HG03066 (cell line): ENCODE measurements at regions not wholly inside any gene's neighbourhood (a gene's known extent, or its start where the extent isn't known, plus 50 kb on each side); places are given as distances from the start of the nearest gene placed in this dataset.

Source experiments
- ATAC-seq: cut with Tn5 transposase; IDR thresholded peaks from one replicate; pipeline ENCODE4 v1.9.1; 2021; ENCODE audit warnings: low read depth; ENCODE audit not compliant: unreplicated experiment

DNA sequence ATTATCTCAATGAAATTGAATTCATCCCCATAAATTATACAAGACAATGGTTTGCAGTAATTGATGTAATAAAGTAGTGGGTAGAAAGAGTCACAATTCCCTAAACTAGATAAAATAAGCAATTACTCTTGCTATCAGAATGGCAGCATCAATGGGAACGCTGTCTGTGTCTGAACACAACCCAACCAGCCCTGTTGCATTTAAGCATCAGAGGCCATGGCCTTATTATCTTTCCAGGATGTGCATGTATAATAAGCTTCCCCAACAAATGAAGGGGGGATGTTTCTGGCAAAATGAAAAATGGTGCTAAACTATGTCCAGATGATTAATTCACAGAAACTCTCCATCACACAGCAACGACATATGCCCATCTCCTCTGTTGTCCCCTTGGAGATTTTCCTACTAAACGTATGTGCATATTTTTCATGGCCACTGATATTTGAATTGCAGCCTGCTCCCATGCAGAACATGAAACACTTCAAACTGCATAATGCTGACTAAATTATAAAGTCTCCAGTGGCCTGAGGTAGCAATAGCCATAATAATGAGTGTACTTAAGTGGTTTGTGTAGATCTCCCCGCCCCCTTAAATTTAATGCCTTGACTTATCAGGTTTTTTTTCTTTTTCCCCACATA is 306.9 kb upstream of the ADAMTS16 start:
- no peak for ATAC-seq

DNA sequence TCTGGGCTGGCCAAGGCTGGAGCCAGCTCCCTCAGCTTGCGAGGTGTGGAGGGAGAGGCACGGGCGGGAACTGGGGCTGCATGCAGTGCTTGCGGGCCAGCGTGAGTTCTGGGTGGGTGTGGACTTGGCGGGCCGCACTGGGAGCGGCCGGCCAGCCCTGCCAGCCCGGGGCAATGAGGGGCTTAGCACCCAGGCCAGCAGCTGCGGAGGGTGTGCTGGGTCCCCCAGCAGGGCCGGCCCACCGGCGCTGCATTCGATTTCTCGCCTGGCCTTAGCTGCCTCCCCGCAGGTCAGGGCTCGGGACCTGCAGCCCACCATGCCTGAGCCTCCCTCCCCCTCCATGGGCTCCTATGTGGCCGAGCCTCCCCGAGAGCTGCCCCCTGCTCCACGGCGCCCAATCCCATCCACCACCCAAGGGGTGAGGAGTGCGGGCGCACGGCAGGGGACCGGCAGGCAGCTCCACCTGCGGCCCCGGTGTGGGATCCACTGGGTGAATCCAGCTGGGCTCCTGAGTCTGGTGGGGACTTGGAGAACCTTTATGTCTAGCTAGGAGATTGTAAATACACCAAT is 302.6 kb upstream of the ADAMTS16 start:
- no peak for ATAC-seq

DNA sequence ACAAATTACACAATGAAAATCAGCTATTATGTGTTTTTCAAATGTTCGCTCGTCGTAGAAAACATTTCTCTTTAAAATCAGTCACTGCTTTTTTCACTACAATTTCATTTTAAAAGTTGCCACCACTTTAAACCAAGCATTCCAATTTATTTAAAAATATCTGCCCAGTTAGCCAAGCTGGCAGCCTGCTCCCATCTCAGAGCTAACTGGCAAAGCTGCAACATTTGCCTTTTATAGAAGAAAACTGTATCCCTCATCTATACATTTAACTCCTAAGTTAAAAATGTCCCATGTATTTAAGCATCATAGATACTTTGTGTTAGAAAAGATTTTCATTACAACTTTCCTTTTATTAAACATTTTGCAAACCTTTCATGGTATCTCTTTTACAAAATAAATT is 294.9 kb upstream of the ADAMTS16 start:
- no peak for ATAC-seq

DNA sequence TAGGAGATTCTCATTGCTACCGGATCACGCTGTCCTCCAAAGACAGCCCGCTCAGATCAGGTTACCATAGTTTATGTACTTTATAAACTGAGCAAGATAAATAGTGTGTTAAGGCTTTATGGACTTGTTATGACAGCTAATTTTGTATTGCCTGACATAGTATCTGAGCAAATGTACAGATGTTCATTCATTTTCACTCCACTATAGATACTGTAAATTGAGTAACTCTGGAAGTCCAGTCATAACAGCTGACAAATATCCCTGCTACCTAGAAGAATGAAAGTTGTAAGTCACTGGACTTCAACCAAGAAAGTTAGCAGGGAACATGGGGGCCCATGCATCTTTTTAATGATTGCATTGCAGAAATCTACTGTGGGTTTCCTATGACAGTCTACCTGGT is 292.4 kb upstream of the ADAMTS16 start:
- no peak for ATAC-seq

DNA sequence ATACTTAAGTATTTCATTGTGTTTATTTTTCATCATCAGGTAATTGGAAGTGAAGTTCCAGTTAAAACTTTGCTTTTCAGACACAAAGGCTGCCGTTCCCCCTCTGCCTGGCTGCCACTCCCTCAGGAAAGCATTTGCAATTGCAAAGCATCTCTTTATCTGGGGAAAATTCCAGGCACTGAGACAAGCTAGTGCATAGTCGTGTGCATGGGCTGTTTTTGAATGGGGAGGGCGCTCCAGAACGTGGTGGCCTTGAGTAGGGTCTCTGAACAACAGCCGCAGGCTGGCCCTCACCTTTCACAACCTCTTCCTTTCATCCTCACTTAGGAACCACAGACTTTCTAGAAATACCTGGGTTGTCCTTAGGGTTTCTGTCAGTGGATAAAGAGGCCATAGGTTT is 285.1 kb upstream of the ADAMTS16 start:
- ATAC-seq: no peak

DNA sequence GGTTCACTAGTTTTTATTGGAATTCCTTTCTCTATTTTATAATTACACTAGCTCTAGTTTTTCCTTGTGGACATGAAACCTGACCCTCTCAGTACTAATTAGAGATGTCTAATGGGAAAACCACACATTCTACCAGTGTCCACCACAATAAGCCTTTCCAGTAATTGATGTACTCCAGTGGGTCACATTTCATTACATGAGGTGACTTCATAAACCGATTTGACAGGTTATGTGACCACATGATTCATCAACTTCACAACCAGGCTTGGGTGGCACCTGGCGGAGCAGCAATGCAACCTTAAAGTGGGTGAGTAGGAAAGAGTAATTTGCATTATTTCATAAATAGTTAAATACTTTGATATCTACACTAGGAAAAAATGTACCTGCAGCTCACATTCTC is 284.2 kb upstream of the ADAMTS16 start:
- no peak for ATAC-seq

DNA sequence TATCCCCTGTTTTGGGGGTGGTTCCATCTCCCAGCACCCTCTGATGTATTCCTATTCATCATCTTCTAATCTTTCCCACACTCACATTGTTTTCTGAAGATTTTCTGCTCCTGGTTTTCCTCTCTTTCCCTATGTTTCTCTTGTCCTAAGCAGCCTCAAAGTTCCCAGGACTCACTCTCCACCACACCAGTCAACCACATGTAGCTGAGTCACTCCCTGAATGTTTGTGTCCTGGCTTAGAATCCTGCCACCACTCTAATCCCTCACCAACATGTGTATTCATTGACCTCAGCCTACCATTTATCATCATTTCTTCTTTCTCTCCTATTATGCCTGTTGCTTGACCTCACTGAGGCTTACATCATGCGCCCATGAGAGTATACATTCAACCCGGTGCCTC is 282.4 kb upstream of the ADAMTS16 start:
- no peak for ATAC-seq

DNA sequence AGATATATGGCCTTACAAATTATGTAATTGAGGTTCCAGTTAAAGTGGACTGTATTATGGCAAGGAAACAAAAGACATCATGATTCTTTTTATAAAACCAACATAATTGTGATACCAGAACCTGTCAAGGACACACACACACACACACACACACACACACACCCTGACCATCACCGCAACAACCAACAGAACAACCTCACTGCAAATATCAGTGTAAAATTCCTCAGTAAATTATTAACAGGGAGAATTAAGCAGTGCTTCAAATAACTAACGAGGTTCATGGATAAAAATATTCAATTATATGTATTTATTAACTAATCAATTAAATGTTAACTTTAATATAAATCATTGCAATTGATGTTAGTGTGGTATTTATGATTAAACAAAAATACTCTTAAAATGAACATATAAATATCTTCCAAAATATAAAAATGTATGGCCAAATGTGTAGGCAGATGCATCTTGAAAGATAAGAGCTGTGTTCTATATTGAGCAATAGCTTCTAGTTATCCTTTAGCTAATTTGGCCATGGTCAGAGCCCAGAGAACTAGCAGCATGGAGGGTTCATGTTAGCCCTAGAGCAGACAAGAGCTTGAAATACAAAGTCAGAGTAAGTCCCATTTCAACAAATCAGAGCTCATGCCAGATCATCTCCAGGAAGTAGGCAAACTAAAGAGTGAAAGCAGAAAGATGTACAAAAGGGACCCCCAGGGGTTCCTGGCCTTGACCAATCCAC is 280.5 kb upstream of the ADAMTS16 start:
- no peak for ATAC-seq

DNA sequence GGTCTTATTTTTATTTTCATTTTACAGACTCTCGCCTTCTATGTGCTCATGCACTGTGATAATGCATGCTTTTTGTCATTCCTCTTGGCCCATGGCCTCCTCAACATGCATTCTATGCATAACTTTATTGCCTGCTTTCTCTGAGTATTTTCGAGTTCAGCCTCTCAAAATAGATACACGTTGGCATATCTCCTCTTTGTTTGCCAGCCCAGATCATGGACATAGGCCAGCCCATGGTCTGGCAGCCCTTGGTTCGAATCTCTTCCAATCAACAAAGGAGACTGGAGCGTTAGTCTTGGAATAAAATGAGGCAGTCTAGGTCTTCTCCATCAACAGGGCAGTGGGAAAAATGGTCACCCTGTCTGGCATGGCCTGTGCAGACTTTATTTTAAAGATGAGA is 279.5 kb upstream of the ADAMTS16 start:
- no peak for ATAC-seq

DNA sequence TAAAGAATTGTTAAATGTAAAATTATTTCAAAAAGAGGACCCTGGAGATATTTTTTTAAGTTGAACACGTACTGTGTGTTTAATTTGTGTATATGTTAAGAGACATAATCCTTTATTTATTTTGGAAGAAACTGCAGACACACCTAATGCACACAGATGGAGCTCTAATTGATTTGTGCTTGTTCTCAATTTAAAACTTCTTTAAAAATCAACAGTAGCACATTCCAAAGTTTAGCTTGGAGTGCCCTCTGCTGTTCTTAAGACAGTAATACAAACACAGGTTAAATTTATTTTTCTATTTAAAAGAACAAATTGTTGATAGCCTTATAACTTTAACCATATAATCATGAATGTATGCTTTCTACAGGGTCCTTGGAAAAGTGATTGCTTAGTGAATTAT is 277.6 kb upstream of the ADAMTS16 start:
- ATAC-seq: no peak

DNA sequence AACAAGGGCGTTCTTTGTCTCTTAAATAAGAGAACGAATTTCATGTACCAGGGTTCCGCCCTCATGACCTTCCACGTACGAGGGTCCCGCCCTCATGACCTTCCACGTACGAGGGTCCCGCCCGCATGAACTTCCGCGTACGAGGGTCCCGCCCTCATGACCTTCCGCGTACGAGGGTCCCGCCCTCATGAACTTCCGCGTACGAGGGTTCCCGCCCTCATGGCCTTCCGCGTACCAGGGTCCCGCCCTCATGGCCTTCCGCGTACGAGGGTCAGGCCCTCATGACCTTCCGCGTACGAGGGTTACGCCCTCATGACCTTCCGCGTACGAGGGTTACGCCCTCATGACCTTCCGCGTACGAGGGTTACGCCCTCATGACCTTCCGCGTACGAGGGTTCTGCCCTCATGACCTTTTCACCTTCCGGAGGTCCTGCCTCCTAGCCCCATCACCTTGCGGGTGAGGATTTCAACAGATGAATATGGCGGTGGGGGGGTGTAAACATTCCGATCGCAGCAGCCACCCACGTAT is 273.9 kb upstream of the ADAMTS16 start:
- no peak for ATAC-seq

DNA sequence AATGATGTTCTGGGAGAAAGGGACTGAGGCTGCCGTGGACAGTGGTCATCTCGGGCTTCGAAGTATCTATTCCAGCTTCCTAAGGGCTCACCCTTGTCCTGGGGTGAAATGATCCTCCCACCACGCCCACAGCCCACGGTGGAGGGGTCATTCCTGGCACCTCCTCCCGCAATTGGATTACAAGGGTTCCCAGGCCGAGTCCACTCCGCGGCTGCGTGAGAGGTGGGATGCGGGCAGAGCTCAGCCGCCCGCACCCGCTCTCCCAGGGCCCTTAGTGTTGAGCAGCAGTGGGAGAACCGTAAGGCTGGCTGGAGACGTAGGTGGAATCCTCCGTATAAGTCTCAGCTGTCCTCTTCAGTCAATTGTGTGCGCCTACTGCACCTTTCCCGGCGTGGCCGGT is 273.3 kb upstream of the ADAMTS16 start:
- no peak for ATAC-seq

DNA sequence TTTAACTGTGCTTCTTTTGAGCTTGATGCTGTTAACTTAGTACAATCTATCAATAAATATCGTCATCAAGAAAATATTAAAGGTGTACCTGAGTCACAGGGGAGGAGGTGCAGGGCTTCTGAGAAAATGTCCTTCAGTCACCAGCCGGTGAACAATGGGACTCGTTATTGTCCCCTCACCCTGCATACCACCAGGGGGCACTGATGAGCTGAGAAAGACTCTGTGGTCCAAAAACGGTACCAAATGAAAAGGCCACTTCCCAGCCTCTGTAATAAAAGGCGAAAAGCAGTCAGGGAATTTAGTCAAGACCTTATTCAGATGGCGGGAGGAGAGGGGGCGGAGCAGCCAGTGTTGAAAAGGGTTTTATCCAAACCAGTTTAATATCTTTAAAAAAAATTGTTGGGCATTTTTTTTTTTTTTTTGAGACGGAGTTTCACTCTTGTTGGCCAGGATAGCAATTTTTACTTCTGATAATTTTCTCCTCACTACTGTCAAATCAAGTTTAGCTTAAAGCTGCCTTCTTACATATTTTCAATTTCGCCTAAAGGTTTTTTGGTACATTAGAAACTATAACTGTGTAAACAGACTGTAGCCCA is 271.9 kb upstream of the ADAMTS16 start:
- no peak for ATAC-seq

DNA sequence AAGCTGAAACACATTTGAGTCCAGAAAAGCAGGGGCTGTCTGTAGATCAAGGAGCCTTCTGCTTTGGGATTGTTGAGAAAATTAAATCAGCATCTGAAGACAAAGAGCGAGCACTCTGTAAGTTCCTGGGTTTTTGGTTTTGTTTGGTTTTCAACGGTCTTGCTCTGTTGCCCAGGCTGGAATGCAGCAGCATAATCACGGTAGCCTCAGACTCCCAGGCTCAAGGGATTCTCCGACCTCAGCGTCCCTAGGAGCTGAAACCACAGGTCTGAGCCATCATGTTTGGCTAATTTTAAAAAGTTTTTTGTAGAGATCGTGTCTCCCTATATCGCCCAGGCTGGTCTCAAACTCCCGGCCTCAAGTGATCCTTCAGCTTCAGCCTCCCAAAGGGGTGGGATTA is 266.5 kb upstream of the ADAMTS16 start:
- ATAC-seq: no peak

DNA sequence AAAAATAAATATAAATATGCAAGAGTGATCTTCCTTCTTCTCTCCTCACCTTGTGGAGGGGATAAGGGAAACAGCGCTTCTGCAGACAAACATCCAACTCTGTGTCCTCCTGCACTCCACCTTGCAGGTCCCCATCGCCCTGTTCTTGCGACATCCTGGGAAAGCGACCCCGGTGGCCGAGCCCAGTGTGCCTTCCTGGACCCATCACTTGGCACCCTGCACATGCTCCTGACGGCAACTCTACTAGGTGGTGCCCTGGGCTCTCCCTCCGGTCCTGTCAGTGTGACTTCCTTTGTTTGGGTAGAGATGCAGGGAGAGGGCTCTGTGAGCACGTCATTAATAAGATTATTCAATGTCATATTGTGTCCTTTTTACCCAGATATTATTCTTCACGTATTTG is 266.0 kb upstream of the ADAMTS16 start:
- no peak for ATAC-seq

DNA sequence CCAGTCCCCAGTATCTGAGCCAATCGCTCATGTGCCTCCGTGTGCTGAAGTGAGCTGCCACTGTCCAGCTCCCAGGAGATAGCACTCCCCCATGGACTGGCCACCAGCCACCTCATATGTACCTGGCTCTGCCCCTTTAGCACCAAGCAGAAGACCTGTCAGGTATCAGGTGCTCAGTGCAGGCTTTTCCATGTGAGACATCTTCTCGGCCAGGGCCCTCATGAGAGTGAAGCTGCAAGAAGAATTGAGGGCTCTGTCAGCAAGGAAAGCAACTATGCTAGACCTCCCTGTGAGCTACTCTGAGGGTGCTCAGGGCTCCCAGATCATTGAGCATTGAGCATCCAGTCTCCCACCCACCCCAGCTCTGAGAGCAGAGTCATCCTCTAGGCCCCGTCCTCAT is 264.2 kb upstream of the ADAMTS16 start:
- no peak for ATAC-seq

DNA sequence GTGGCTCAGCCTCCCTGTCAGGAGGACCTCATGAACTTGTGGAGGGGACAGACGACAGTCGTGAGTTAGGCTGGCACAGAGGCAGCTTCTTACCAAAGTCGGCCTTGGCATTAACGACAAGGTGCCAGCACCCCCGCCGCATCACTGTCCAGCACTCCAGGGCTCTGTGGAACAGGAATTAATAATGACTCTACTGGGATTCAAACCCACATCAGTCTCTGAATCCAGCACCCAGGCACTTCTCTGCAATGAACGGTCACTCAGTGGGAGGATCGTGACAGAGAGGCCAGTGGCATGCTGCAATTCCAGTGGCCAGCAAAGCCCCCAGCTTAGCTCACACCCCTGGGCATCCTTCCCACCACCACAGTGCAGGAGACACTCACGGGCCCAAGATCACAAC is 263.3 kb upstream of the ADAMTS16 start:
- no peak for ATAC-seq

DNA sequence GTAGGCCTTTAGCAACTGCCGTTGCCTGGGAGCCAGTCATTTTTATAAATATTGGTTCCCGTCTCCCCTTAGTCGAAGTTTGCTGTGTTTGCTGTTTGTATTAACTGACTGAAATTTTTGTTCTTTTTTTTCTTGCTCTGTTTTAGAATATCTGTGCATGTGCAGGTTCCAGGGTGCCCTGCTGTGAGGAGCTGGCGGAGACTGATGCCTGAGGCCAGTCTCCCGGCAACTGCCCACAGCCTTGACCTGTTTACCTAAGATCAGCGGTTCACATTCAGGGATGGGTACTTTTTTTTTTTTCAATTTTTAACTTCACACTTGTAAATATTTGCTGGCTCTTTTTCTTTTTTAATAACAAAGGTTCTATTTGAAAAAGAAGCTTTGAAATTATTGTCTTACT is 262.6 kb upstream of the ADAMTS16 start:
- ATAC-seq: no peak

DNA sequence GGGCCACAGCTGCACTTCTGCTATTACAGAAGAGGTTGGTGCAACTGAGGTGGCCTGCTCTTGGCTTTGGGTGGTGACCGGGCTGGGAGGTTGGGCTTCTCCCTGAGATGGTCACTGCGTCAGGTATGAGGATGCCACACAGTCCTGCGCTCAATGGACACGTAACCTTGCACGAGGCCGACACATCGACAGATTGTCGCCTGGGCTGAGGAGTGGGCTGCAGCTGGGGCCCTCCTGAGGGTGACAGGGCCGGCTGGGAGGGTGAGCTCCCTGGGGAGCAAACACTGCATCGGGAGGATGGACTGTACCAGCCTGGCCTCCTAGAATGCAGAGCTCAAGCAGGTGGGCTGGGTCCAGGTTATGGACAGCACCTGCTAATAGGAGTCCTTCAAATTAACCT is 261.1 kb upstream of the ADAMTS16 start:
- ATAC-seq: no peak

DNA sequence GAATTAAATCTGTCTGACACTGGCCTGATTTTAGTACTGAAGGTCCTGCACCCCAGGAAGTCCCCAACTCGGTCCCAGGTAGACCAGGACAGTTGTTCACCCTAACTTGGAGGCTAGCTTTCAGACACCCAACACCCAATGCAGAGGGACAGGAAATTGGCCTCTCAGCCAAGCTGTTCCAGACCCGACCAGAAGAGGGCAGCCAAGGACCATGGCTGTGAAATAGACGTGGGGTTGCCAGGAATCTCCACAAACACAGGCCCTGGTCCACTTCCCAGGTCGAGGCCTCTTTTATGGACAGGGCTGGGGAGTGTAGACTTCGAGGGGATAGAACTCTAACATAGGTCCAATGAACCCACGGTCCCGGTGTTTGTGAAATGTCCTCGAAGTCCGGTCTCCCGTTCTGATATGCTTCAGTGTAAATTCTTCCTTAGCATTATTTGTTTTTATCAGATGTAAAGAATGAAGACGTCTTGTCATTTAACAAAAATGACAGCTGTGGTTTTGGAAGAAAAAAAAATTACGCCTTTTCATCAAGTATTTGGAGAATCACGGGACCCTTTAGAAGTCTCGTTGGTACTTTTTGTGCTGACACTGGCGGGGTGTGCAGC is 260.3 kb upstream of the ADAMTS16 start:
- ATAC-seq: peak; percentile 86

DNA sequence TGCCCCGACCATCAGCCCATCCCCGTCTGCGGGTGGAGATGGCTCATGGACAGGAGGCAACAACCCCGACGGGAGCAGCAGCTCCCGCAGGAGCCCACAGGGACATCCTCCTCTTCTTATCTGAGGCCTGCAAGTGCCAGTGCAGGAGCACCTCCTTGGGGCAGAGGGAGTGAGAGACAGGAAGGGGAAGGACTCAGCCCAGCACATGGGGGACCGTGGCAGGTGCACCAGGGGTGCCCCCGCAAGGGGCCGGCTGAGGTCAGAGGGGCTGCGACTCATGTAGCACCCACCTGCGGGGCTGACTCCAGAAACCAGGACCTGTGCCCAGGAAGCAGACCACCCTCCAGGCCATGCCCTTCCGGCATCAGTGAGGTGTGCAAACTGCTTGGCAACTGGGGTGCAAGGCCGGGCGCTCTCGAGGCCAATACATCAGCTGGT is 259.8 kb upstream of the ADAMTS16 start:
- no peak for ATAC-seq
